Activated B cell treated with CpG ODN at 0.5 μM for 24 hours (primary cell): ENCODE measurements at regions not wholly inside any gene's neighbourhood (a gene's known extent, or its start where the extent isn't known, plus 50 kb on each side); places are given as distances from the start of the nearest gene placed in this dataset.

Experiments
- ATAC-seq: fragments of 200-7000 bp; cut with Tn5 transposase; one replicate; pipeline ENCODE4 v1.10.0; 2021; ENCODE audit warnings: low read depth, mild to moderate bottlenecking, moderate library complexity
- CTCF ChIA-PET: fragments of 350-600 bp; sonication (Branson Sonifier 250); formaldehyde crosslinking; loops from one replicate; lab custom pipeline; 2021; ENCODE audit warnings: antibody characterized with exemption; lab: Charles Lee
- POLR2A ChIA-PET: fragments of 350-600 bp; sonication (Branson Sonifier 250); formaldehyde crosslinking; loops from one replicate; lab custom pipeline; 2021; ENCODE audit warnings: antibody characterized with exemption; lab: Charles Lee
- DNase-seq: peaks from one replicate; pipeline ENCODE4 v3.0.0; 2022
- H3K27ac Mint-ChIP-seq: one replicate; pipeline ENCODE4 v1.8.0; 2020; ENCODE audit warnings: mixed read lengths
- H3K27me3 Mint-ChIP-seq: one replicate; pipeline ENCODE4 v1.8.0; 2021; ENCODE audit warnings: mixed read lengths
- H3K36me3 Mint-ChIP-seq: one replicate; pipeline ENCODE4 v1.8.0; 2021; ENCODE audit warnings: low read depth, mixed read lengths
- H3K4me1 Mint-ChIP-seq: one replicate; pipeline ENCODE4 v1.8.0; 2021; ENCODE audit warnings: mixed read lengths
- H3K4me3 Mint-ChIP-seq: one replicate; pipeline ENCODE4 v1.8.0; 2020; ENCODE audit warnings: mild to moderate bottlenecking, mixed read lengths
- H3K9me3 Mint-ChIP-seq: one replicate; pipeline ENCODE4 v1.8.0; 2020; ENCODE audit warnings: mixed read lengths
- intact Hi-C: fragments of 100-400 bp; cut with micrococcal nuclease; formaldehyde crosslinking; loops from one replicate; pipeline ENCODE4 v1.15.1; 2024
- TF ChIP-seq, protein P1 (sequence below): fragments of 200-600 bp; IDR thresholded peaks from one replicate; pipeline ENCODE4 v1.8.0; 2022; ENCODE audit warnings: antibody characterized with exemption, mild to moderate bottlenecking

- Mint-ChIP-seq H3K4me3 (no peak overlapping the region), H3K27me3 (no peaks in the 10 kb centered on the region), H3K36me3 (no peaks in the 10 kb centered on the region), H3K9me3 (no peaks in the 10 kb centered on the region), H3K4me1 (no peaks in the 10 kb centered on the region), H3K27ac (no peak overlapping the region)
- TF ChIP-seq, protein P1, sequence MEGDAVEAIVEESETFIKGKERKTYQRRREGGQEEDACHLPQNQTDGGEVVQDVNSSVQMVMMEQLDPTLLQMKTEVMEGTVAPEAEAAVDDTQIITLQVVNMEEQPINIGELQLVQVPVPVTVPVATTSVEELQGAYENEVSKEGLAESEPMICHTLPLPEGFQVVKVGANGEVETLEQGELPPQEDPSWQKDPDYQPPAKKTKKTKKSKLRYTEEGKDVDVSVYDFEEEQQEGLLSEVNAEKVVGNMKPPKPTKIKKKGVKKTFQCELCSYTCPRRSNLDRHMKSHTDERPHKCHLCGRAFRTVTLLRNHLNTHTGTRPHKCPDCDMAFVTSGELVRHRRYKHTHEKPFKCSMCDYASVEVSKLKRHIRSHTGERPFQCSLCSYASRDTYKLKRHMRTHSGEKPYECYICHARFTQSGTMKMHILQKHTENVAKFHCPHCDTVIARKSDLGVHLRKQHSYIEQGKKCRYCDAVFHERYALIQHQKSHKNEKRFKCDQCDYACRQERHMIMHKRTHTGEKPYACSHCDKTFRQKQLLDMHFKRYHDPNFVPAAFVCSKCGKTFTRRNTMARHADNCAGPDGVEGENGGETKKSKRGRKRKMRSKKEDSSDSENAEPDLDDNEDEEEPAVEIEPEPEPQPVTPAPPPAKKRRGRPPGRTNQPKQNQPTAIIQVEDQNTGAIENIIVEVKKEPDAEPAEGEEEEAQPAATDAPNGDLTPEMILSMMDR, result no peak
- ATAC-seq (no peak), DNase-seq (no peak)
- POLR2A ChIA-PET, result no interaction called here
- CTCF ChIA-PET, result no interaction called here
- intact Hi-C loops, result no loop called here
Observed at GRCh38 chr13:106846571-106847448, 278.9 kb upstream of the ARGLU1 start.

- TF ChIP-seq, protein P1, result no peak
- Mint-ChIP-seq H3K36me3 (no peaks in the 10 kb centered on the region), H3K27me3 (no peaks in the 10 kb centered on the region), H3K9me3 (no peaks in the 10 kb centered on the region), H3K27ac (no peak overlapping the region), H3K4me3 (no peak overlapping the region), H3K4me1 (no peaks in the 10 kb centered on the region)
- ATAC-seq (no peak), DNase-seq (no peak)
- intact Hi-C loops, result no loop called here
- ChIA-PET POLR2A (no interaction called here), CTCF (no interaction called here)
Observed at GRCh38 chr13:106836186-106836802, 268.4 kb upstream of the ARGLU1 start.

DNA sequence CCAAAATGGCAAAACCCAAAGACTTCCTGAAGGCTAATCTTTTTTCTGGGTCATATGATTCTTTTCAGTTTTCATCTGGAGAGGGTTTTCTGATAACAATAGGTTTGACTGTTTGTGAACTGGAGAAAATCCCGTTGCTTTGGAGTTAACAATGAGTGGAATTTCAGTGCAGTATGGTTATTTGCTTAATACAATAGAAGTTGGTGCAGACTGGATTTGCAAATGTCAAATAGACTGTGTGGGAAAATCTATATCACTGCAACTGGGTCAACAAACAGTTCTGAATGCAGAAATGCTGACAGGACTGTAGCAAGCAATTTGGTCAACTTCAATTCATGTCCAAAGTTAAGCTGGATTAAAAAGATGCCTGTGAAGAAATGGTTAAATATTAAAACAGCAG, 267.5 kb upstream of the ARGLU1 start:
- TF ChIP-seq, protein P1, result no peak
- POLR2A ChIA-PET, result no interaction called here
- no peaks in the 10 kb centered on the region for H3K27me3 Mint-ChIP-seq
- H3K27ac Mint-ChIP-seq, result no peak overlapping the region
- ATAC-seq (no peak), DNase-seq (no peak)
- CTCF ChIA-PET, result no interaction called here
- no peaks in the 10 kb centered on the region for H3K4me1 Mint-ChIP-seq
- H3K9me3 Mint-ChIP-seq, result no peaks in the 10 kb centered on the region
- H3K36me3 Mint-ChIP-seq, result no peaks in the 10 kb centered on the region
- H3K4me3 Mint-ChIP-seq, result no peak overlapping the region
- intact Hi-C loops, result no loop called here

GRCh38 chr13:106821979-106822378, 254.0 kb upstream of the ARGLU1 start:
- no peak for DNase-seq
- ATAC-seq, result no peak
- H3K4me1 Mint-ChIP-seq, result no peaks in the 10 kb centered on the region
- no peaks in the 10 kb centered on the region for H3K36me3 Mint-ChIP-seq
- H3K27me3 Mint-ChIP-seq, result no peaks in the 10 kb centered on the region
- CTCF ChIA-PET, result no interaction called here
- POLR2A ChIA-PET, result no interaction called here
- no peak overlapping the region for H3K4me3 Mint-ChIP-seq
- H3K27ac Mint-ChIP-seq, result no peak overlapping the region
- peaks cover 5% of the 10 kb centered on the region for H3K9me3 Mint-ChIP-seq
- TF ChIP-seq, protein P1, result no peak
- intact Hi-C loops, result no loop called here

DNA sequence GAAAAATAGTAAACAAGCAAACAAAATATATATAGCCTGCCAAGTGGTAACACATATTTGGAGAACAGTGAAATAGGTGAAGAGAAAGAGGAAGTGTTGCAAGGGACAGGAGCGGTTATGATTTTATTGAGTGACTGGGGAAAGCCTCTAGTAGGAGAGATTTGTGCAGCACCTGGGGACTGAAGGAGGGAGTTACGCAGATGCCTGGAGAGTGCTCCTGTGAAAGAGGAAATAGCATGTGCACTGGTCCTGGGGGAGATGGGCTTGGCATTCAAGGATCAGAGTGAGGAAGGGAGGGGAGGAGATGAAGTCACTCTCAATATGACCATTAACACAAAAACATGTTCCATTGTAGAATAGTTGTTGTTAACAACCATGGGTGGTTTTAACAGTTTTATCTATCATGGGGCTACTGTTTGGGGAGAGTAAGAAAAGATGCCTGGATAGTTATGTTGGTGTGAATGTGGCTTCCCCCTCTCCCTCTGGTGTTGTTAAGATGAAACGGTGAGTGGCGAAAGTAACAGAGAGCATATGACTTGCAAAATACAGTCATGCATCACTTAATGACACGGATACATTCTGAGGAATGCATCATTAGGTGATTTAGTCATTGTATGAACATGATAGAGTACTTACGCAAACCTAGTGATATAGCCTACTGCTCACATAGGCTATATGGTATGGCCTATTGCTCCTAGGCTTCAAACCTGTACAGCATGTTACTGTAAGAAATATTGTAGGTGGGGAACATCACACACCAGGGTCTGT, 251.7 kb upstream of the ARGLU1 start:
- ATAC-seq (no peak), DNase-seq (no peak)
- H3K36me3 Mint-ChIP-seq, result no peaks in the 10 kb centered on the region
- no peaks in the 10 kb centered on the region for H3K4me1 Mint-ChIP-seq
- POLR2A ChIA-PET, result no interaction called here
- H3K4me3 Mint-ChIP-seq, result no peak overlapping the region
- CTCF ChIA-PET, result no interaction called here
- no peaks in the 10 kb centered on the region for H3K27me3 Mint-ChIP-seq
- intact Hi-C loops, result no loop called here
- TF ChIP-seq, protein P1, result no peak
- no peak overlapping the region for H3K27ac Mint-ChIP-seq
- no peaks in the 10 kb centered on the region for H3K9me3 Mint-ChIP-seq
